Trophoblast cell (in vitro differentiated cells and primary cell): ENCODE measurements at regions not wholly inside any gene's neighbourhood (a gene's known extent, or its start where the extent isn't known, plus 50 kb on each side); places are given as distances from the start of the nearest gene placed in this dataset.

Source experiments
- DNase-seq, 2 donors: peaks; one replicate each; pipeline ENCODE4 v3.0.0-alpha.2; 2016
- H2AFZ ChIP-seq: 2 replicates; pipeline ENCODE4 v1.6.1; 2013; ENCODE audit warnings: low read length, moderate library complexity, mild to moderate bottlenecking; ENCODE audit not compliant: insufficient read depth, poor library complexity
- H2AK5ac ChIP-seq: 2 replicates; pipeline ENCODE4 v1.6.1; 2013; ENCODE audit warnings: mild to moderate bottlenecking, low read length
- H2BK120ac ChIP-seq: 2 replicates; pipeline ENCODE4 v1.6.1; 2013; ENCODE audit warnings: low read length, mild to moderate bottlenecking, moderate library complexity; ENCODE audit not compliant: insufficient read depth, poor library complexity
- H2BK12ac ChIP-seq: 2 replicates; pipeline ENCODE4 v1.6.1; 2013; ENCODE audit warnings: mild to moderate bottlenecking, low read length, moderate library complexity
- H2BK5ac ChIP-seq: 2 replicates; pipeline ENCODE4 v1.6.1; 2013; ENCODE audit warnings: low read length, low read depth, moderate library complexity, mild to moderate bottlenecking; ENCODE audit not compliant: poor library complexity
- H3K14ac ChIP-seq: 2 replicates; pipeline ENCODE4 v1.6.1; 2013; ENCODE audit warnings: mild to moderate bottlenecking, low read length
- H3K18ac ChIP-seq: 2 replicates; pipeline ENCODE4 v1.6.1; 2013; ENCODE audit warnings: mild to moderate bottlenecking, low read length
- H3K23ac ChIP-seq: 2 replicates; pipeline ENCODE4 v1.6.1; 2013; ENCODE audit warnings: low read length
- H3K27ac ChIP-seq: 2 replicates; pipeline ENCODE4 v1.5.1; 2013; ENCODE audit warnings: low read depth, mild to moderate bottlenecking, inconsistent platforms, low read length, moderate library complexity
- H3K27me3 ChIP-seq: 2 replicates; pipeline ENCODE4 v1.6.1; 2013; ENCODE audit warnings: inconsistent platforms, mild to moderate bottlenecking, low read length, moderate library complexity; ENCODE audit not compliant: insufficient read depth
- H3K36me3 ChIP-seq, 2 experiments: 1 replicate in 1 of 2; 2 replicates in 1 of 2; pipeline ENCODE4 v1.6.1; 2013; ENCODE audit warnings: low read length in 2 of 2, mild to moderate bottlenecking in 2 of 2, moderate library complexity in 1 of 2; ENCODE audit not compliant: insufficient read depth in 2 of 2, control insufficient read depth in 1 of 2
- H3K4ac ChIP-seq: 2 replicates; pipeline ENCODE4 v1.6.1; 2013; ENCODE audit warnings: low read depth, mild to moderate bottlenecking, low read length, moderate library complexity
- H3K4me1 ChIP-seq, 2 experiments: 1 replicate in 1 of 2; 2 replicates in 1 of 2; pipeline ENCODE4 v1.6.1; 2013; ENCODE audit warnings: low read length in 2 of 2, mild to moderate bottlenecking in 2 of 2, moderate library complexity in 1 of 2; ENCODE audit not compliant: insufficient read depth in 2 of 2, control insufficient read depth in 1 of 2
- H3K4me2 ChIP-seq: 2 replicates; pipeline ENCODE4 v1.6.1; 2013; ENCODE audit warnings: inconsistent platforms, mild to moderate bottlenecking, low read length, moderate library complexity
- H3K4me3 ChIP-seq: 2 replicates; pipeline ENCODE4 v1.5.1; 2013; ENCODE audit warnings: mild to moderate bottlenecking, low read depth, low read length, inconsistent platforms
- H3K79me1 ChIP-seq: one replicate; pipeline ENCODE4 v1.6.1; 2013; ENCODE audit warnings: low read length
- H3K79me2 ChIP-seq: 2 replicates; pipeline ENCODE4 v1.6.1; 2013; ENCODE audit warnings: low read length, mild to moderate bottlenecking; ENCODE audit not compliant: control insufficient read depth, insufficient read depth, poor library complexity
- H3K9ac ChIP-seq: 2 replicates; pipeline ENCODE4 v1.6.1; 2013; ENCODE audit warnings: mild to moderate bottlenecking, low read length
- H3K9me3 ChIP-seq: 2 replicates; pipeline ENCODE4 v1.6.1; 2013; ENCODE audit warnings: low read depth, mild to moderate bottlenecking, control low read depth, inconsistent platforms, low read length; ENCODE audit not compliant: insufficient read depth
- H4K12ac ChIP-seq: 2 replicates; pipeline ENCODE4 v1.6.1; 2013; ENCODE audit warnings: low read depth, mild to moderate bottlenecking, low read length, moderate library complexity
- H4K8ac ChIP-seq: 2 replicates; pipeline ENCODE4 v1.6.1; 2013; ENCODE audit warnings: low read depth, mild to moderate bottlenecking, low read length, moderate library complexity
- H4K91ac ChIP-seq: one replicate; pipeline ENCODE4 v1.6.1; 2013; ENCODE audit warnings: low read depth, mild to moderate bottlenecking, low read length, moderate library complexity
- WGBS: extraction: QIAGEN DNeasy Blood & Tissue Kit; methylation state at CpG from one replicate; pipeline ENCODE4 v1.1.7; 2013; ENCODE audit warnings: missing lambda C conversion rate; ENCODE audit not compliant: insufficient read length, insufficient coverage; ENCODE audit errors: extremely low coverage; 5-methylcytosine and 5-hydroxymethylcytosine counted together

DNA sequence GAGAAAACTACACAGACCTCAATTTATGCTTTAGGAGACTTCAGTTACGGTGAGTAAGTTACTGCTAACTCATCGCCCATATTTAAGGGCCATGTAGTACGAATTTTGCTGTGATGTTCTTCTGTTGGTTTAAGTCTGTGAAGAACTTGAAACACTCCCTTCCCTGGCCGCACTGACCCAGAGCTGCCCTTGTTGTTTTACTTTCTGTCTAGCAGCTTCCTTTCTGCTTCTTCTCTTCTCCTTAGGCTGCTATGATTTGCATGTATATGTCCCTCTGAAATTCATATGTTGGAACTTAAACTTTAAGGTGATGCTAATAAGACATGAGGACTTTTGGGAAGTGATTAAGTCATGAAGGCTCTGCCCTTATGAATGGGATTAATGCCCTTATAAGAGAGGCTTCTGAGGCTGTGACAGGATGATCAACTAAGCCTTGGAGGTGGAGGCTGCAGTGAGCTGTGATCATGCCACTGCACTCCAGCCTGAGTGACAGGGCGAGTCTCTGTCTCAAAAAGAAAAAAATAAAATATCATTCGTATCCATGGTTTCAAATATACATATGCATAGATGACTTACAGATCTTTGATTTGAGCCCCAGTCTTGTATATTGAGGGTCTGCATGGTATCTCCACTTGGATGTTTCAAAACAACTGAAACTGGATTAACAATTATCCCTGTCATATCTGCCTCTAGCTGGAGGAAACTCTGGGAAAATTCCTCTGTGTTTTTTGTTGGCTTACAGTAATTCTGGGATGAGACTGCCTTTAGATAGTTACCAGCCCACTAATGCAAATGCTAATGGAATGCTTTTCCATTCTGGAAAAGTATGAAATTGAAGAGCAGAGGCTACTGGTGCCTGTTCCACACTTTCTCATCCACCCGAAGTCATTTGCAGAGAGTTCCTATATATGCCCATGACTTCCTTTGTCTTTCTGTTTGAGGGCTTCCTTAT, 263.4 kb upstream of the ACTBL2 start:
- no peaks in the 10 kb centered on the region for H3K27me3 ChIP-seq
- H3K27ac ChIP-seq, result no peak overlapping the region
- H2BK120ac ChIP-seq, result no peak overlapping the region
- no peaks in the 10 kb centered on the region for H3K79me1 ChIP-seq
- no peak overlapping the region for H2AK5ac ChIP-seq
- H3K23ac ChIP-seq, result no peak overlapping the region
- H3K79me2 ChIP-seq, result no peaks in the 10 kb centered on the region
- H3K9me3 ChIP-seq, result no peaks in the 10 kb centered on the region
- WGBS, result no CpG with 5 or more reads among the region's 7 CpGs
- no peak overlapping the region for H4K12ac ChIP-seq
- no peak overlapping the region for H3K4me3 ChIP-seq
- H4K91ac ChIP-seq, result no peak overlapping the region
- H2BK12ac ChIP-seq, result no peak overlapping the region
- H2BK5ac ChIP-seq, result no peak overlapping the region
- H4K8ac ChIP-seq, result no peak overlapping the region
- no peak overlapping the region for H3K4ac ChIP-seq
- no peaks in the 10 kb centered on the region for H3K4me1 ChIP-seq
- H3K18ac ChIP-seq, result peak overlapping the region; percentile 71
- DNase-seq, result no peak
- no peak overlapping the region for H3K9ac ChIP-seq
- no peak overlapping the region for H2AFZ ChIP-seq
- H3K36me3 ChIP-seq, result no peaks in the 10 kb centered on the region
- H3K4me2 ChIP-seq, result no peak overlapping the region
- no peak overlapping the region for H3K14ac ChIP-seq

DNA sequence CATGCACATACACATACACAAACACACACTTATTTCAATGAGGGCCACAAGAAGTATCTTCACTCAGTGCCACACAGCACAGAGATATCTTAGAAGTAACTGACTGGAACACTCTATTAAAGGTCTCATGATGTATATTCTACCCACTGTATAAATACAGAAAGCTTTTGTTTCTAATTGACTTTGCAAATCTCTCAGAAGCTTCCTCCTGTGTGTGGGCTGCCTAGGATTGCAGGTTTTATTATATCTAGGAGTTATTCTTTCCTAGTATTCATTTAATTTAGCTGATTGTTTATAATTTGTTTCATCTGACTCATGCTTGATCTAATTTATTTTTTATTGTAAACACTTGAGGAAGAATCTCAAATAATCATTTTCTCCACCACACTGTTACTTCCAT, 262.4 kb upstream of the ACTBL2 start:
- Histone ChIP-seq H3K18ac (no peak overlapping the region), H3K9ac (no peak overlapping the region), H3K27ac (no peak overlapping the region), H3K27me3 (no peaks in the 10 kb centered on the region), H2BK5ac (no peak overlapping the region), H3K14ac (no peak overlapping the region), H2BK120ac (no peak overlapping the region), H3K79me2 (no peaks in the 10 kb centered on the region), H3K4me3 (no peak overlapping the region), H4K8ac (no peak overlapping the region), H3K4me2 (no peak overlapping the region), H2AFZ (no peak overlapping the region), H3K23ac (no peak overlapping the region), H3K4ac (no peak overlapping the region), H3K4me1 (no peaks in the 10 kb centered on the region), H4K12ac (no peak overlapping the region), H2AK5ac (no peak overlapping the region), H3K79me1 (no peaks in the 10 kb centered on the region), H4K91ac (no peak overlapping the region), H3K36me3 (no peaks in the 10 kb centered on the region), H3K9me3 (no peaks in the 10 kb centered on the region), H2BK12ac (no peak overlapping the region)
- no peak for DNase-seq

DNA sequence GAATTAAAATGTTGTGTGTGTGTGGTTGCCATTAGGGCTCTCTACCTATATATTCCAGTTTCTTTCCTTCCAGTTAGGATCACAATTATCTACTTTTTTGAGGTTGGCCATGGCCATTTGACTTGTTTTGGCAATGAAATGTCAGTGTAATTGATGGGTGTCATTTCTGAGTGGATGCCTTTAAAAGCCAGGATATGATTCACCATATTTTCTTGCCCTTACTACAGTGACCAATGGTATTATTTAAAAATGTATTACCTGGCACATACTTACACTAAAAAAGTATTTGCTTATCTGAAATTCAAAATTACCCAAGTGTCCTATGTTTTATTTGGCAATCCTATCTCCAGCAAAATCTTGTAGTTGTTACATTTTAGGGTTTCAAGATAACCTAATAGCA, 258.7 kb upstream of the ACTBL2 start:
- Histone ChIP-seq H3K79me1 (peaks cover 9% of the 10 kb centered on the region), H3K27ac (no peak overlapping the region), H3K9ac (no peak overlapping the region), H3K79me2 (peaks cover 1% of the 10 kb centered on the region), H3K4me1 (peaks cover 6% of the 10 kb centered on the region in 2 experiments), H4K12ac (no peak overlapping the region), H2AK5ac (no peak overlapping the region), H3K18ac (no peak overlapping the region), H3K36me3 (no peaks in the 10 kb centered on the region), H3K4me2 (no peak overlapping the region), H3K27me3 (no peaks in the 10 kb centered on the region), H3K4ac (no peak overlapping the region), H2BK12ac (no peak overlapping the region), H4K8ac (no peak overlapping the region), H2AFZ (no peak overlapping the region), H3K14ac (no peak overlapping the region), H3K23ac (no peak overlapping the region), H3K4me3 (no peak overlapping the region), H3K9me3 (no peaks in the 10 kb centered on the region), H4K91ac (no peak overlapping the region), H2BK120ac (no peak overlapping the region), H2BK5ac (no peak overlapping the region)
- DNase-seq, result no peak

DNA sequence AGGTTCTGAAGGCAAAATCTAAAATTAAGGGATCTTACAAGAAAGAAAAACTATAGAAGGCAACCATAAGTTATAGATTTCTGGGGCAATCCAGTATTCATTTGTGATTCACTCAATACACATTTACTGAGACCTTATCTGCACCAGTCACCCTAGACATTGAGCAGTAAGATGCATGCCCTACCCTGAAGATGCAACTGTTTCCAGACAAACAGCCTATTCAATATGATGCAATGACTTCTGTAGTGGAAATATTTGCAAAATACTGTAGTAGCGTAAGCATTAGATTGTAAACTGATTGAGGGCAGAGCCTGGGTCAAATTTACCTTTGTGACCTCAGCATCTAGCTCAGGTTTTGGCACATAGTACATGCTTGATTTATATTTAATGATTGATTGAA, 256.2 kb upstream of the ACTBL2 start:
- no peak overlapping the region for H2AK5ac ChIP-seq
- no peak overlapping the region for H3K4me2 ChIP-seq
- H2BK120ac ChIP-seq, result no peak overlapping the region
- no peak overlapping the region for H2BK5ac ChIP-seq
- no peak overlapping the region for H2AFZ ChIP-seq
- no peaks in the 10 kb centered on the region for H3K36me3 ChIP-seq
- no peaks in the 10 kb centered on the region for H3K9me3 ChIP-seq
- peaks cover 6 to 9% of the 10 kb centered on the region in 2 experiments for H3K4me1 ChIP-seq
- H3K4ac ChIP-seq, result no peak overlapping the region
- H3K18ac ChIP-seq, result no peak overlapping the region
- H3K23ac ChIP-seq, result no peak overlapping the region
- H3K9ac ChIP-seq, result no peak overlapping the region
- H4K12ac ChIP-seq, result no peak overlapping the region
- no peak overlapping the region for H2BK12ac ChIP-seq
- H3K79me2 ChIP-seq, result peaks cover 1% of the 10 kb centered on the region
- H4K91ac ChIP-seq, result no peak overlapping the region
- WGBS, result no CpG with 5 or more reads among the region's 1 CpG
- H3K14ac ChIP-seq, result no peak overlapping the region
- H3K27me3 ChIP-seq, result no peaks in the 10 kb centered on the region
- DNase-seq, result peak in 1 of 2 donors; percentile 11
- H3K4me3 ChIP-seq, result no peak overlapping the region
- peak overlapping the region; percentile 80 for H3K27ac ChIP-seq
- H4K8ac ChIP-seq, result no peak overlapping the region
- peaks cover 14% of the 10 kb centered on the region for H3K79me1 ChIP-seq
